OCI-LY7 (cell line): ENCODE measurements at regions not wholly inside any gene's neighbourhood (a gene's known extent, or its start where the extent isn't known, plus 50 kb on each side); places are given as distances from the start of the nearest gene placed in this dataset.

Source experiments
- BruUV-seq: library from RNA; stranded (reverse); fragments of 400-500 nt; replicated peaks from 2 replicates; lab custom pipeline; 2021; lab: Mats Ljungman, UMichigan
- CTCF ChIA-PET: fragments of 300-600 bp; sonication (Branson Sonifier 250); formaldehyde crosslinking; loops from one replicate; lab custom pipeline; 2022; ENCODE audit warnings: antibody characterized with exemption; ENCODE audit not compliant: unreplicated experiment; lab: Charles Lee
- POLR2A ChIA-PET: fragments of 300-600 bp; sonication (Branson Sonifier 250); formaldehyde crosslinking; loops from one replicate; lab custom pipeline; 2022; ENCODE audit warnings: antibody characterized with exemption; lab: Charles Lee
- DNase-seq: peaks from one replicate; pipeline ENCODE4 v3.0.0-alpha.2; 2015; ENCODE audit warnings: low spot score
- H2AFZ ChIP-seq: fragments of 200-600 bp; sonication (generic), shearing (Covaris generic); 2 replicates; pipeline ENCODE4 v1.6.1; 2014; ENCODE audit warnings: mild to moderate bottlenecking, antibody characterized with exemption, low read length, moderate library complexity
- H3K27ac ChIP-seq: fragments of 200-600 bp; sonication (generic); 2 replicates; pipeline ENCODE4 v1.5.1; 2014; ENCODE audit warnings: mixed run types, low read depth, mild to moderate bottlenecking, moderate library complexity, low read length, inconsistent platforms; ENCODE audit not compliant: poor library complexity, severe bottlenecking
- H3K36me3 ChIP-seq: fragments of 200-600 bp; sonication (generic); 2 replicates; pipeline ENCODE4 v1.6.1; 2014; ENCODE audit warnings: mild to moderate bottlenecking, antibody characterized with exemption, low read length, moderate library complexity, mixed read lengths; ENCODE audit not compliant: insufficient read depth
- H3K4me1 ChIP-seq: fragments of 200-600 bp; sonication (generic); 2 replicates; pipeline ENCODE4 v1.5.1; 2014; ENCODE audit warnings: mild to moderate bottlenecking, low read length; ENCODE audit not compliant: insufficient read depth, poor library complexity, severe bottlenecking
- H3K4me2 ChIP-seq: fragments of 200-600 bp; sonication (generic); 2 replicates; pipeline ENCODE4 v1.6.1; 2014; ENCODE audit warnings: mild to moderate bottlenecking, low read length
- H3K4me3 ChIP-seq: fragments of 200-600 bp; sonication (generic); 2 replicates; pipeline ENCODE4 v1.5.1; 2014; ENCODE audit warnings: mild to moderate bottlenecking, low read depth, low read length; ENCODE audit not compliant: poor library complexity, severe bottlenecking
- H3K79me2 ChIP-seq: fragments of 200-600 bp; sonication (generic); 2 replicates; pipeline ENCODE4 v1.6.1; 2016; ENCODE audit warnings: low read depth, mild to moderate bottlenecking, low read length, moderate library complexity, mixed read lengths; ENCODE audit not compliant: insufficient read depth
- H3K9me2 ChIP-seq: fragments of 200-600 bp; sonication (generic); 2 replicates; pipeline ENCODE4 v1.6.1; 2016; ENCODE audit warnings: mild to moderate bottlenecking, low read length, mixed read lengths; ENCODE audit not compliant: insufficient read depth
- H3K9me3 ChIP-seq: fragments of 200-600 bp; sonication (generic); 2 replicates; pipeline ENCODE4 v1.6.1; 2014; ENCODE audit warnings: mild to moderate bottlenecking, mixed run types, low read length, mixed read lengths
- H4K20me1 ChIP-seq: fragments of 200-600 bp; sonication (generic); 2 replicates; pipeline ENCODE4 v1.6.1; 2014; ENCODE audit warnings: mild to moderate bottlenecking, antibody characterized with exemption, low read length, moderate library complexity, mixed read lengths; ENCODE audit not compliant: insufficient read depth
- CTCF ChIP-seq: fragments of 200-600 bp; sonication (generic); conservative IDR thresholded peaks from 2 replicates; pipeline ENCODE4 v1.5.1; 2014; ENCODE audit warnings: mild to moderate bottlenecking, antibody characterized with exemption, low read length, moderate library complexity, mixed read lengths
- EZH2phosphoT487 ChIP-seq: fragments of 200-600 bp; sonication (generic); IDR thresholded peaks from 2 replicates; pipeline ENCODE4 v1.6.1; 2018; ENCODE audit warnings: low read depth, borderline replicate concordance, mild to moderate bottlenecking, mixed run types, antibody characterized with exemption, low read length, moderate library complexity, mixed read lengths
- intact Hi-C: fragments of 100-400 bp; cut with micrococcal nuclease; formaldehyde crosslinking; loops from one replicate; pipeline ENCODE4 v1.10.0; 2022; ENCODE audit not compliant: unreplicated experiment

DNA sequence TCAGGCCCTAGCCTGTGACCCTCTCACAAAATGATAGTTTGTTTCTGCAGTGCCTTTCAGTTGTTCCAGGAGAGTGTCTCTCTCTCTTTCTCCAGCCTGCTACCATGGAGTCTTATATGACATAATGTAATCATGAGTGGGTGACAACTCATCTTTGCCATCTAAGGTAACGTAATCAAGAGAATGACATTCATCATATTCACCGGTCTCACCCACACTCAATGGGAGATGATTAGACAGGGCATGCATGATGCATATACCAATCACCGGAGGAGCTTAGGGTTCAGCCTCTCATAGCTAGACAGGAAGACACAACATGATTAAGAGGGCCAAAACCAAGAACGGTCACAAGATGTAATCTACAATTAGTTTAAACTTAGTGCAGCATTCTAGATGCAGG, 97.1 kb upstream of the FAM9B start:
- CTCF ChIA-PET: no interaction called here
- no peak for TF ChIP-seq EZH2phosphoT487
- TF ChIP-seq CTCF: no peak
- Histone ChIP-seq H3K4me3 (no peak overlapping the region), H3K4me2 (no peak overlapping the region), H3K9me2 (no peaks in the 10 kb centered on the region), H3K4me1 (no peaks in the 10 kb centered on the region), H3K79me2 (no peaks in the 10 kb centered on the region), H4K20me1 (no peaks in the 10 kb centered on the region), H3K27ac (no peak overlapping the region), H2AFZ (no peak overlapping the region), H3K36me3 (no peaks in the 10 kb centered on the region), H3K9me3 (no peaks in the 10 kb centered on the region)
- POLR2A ChIA-PET: no interaction called here
- BruUV-seq: no TSS peak
- DNase-seq: no peak
- intact Hi-C loops: no loop called here

- Histone ChIP-seq H3K4me3 (no peak overlapping the region), H2AFZ (no peak overlapping the region), H3K36me3 (no peaks in the 10 kb centered on the region), H3K4me1 (no peaks in the 10 kb centered on the region), H3K27ac (no peak overlapping the region), H3K9me3 (no peaks in the 10 kb centered on the region), H3K4me2 (no peak overlapping the region), H3K9me2 (no peaks in the 10 kb centered on the region), H3K79me2 (no peaks in the 10 kb centered on the region), H4K20me1 (no peaks in the 10 kb centered on the region)
- intact Hi-C loops: no loop called here
- CTCF ChIA-PET: interaction anchor here (0.6 kb wide), 1 partner anchor 180 kb away, joined by 15 read pairs; no protein-coding TSS in a partner anchor
- POLR2A ChIA-PET: no interaction called here
- TF ChIP-seq CTCF (no peak), EZH2phosphoT487 (no peak)
- no TSS peak for BruUV-seq
- DNase-seq: no peak
Measured at GRCh38 chrX:9132036-9132638, 98.2 kb upstream of the FAM9B start.

- H3K4me1 ChIP-seq: no peaks in the 10 kb centered on the region
- no peak for DNase-seq
- no peak overlapping the region for H3K4me3 ChIP-seq
- no peak overlapping the region for H3K27ac ChIP-seq
- no peaks in the 10 kb centered on the region for H3K9me2 ChIP-seq
- H3K4me2 ChIP-seq: no peak overlapping the region
- ChIA-PET POLR2A (no interaction called here), CTCF (no interaction called here)
- H3K9me3 ChIP-seq: no peaks in the 10 kb centered on the region
- TF ChIP-seq CTCF: no peak
- no peak for TF ChIP-seq EZH2phosphoT487
- H2AFZ ChIP-seq: no peak overlapping the region
- BruUV-seq: no TSS peak
- H4K20me1 ChIP-seq: no peaks in the 10 kb centered on the region
- intact Hi-C loops: no loop called here
- H3K79me2 ChIP-seq: no peaks in the 10 kb centered on the region
- H3K36me3 ChIP-seq: no peaks in the 10 kb centered on the region
Measured at GRCh38 chrX:9133426-9133825, 99.5 kb upstream of the FAM9B start.
